BLaER1 treated with 17β-estradiol and CSF1 and Interleukin-3, amounts not matched to agents 10 nM and 100 nM (cell line): ENCODE measurements at regions not wholly inside any gene's neighbourhood (a gene's known extent, or its start where the extent isn't known, plus 50 kb on each side); places are given as distances from the start of the nearest gene placed in this dataset.

Experiments used
- H3K27ac ChIP-seq, 11 experiments: shearing (Covaris generic); formaldehyde crosslinking; 2 replicates each; pipeline ENCODE4 v1.8.1; 2022
- H3K27me3 ChIP-seq, 11 experiments: shearing (Covaris generic); formaldehyde crosslinking; 2 replicates each; pipeline ENCODE4 v1.8.1; 2022
- H3K36me3 ChIP-seq, 11 experiments: shearing (Covaris generic); formaldehyde crosslinking; 2 replicates each; pipeline ENCODE4 v1.8.1; 2022
- H3K4me1 ChIP-seq, 10 experiments: shearing (Covaris generic); formaldehyde crosslinking; 2 replicates each; pipeline ENCODE4 v1.8.1; 2022
- H3K4me2 ChIP-seq, 11 experiments: shearing (Covaris generic); formaldehyde crosslinking; 2 replicates each; pipeline ENCODE4 v1.8.1; 2022
- H3K4me3 ChIP-seq, 10 experiments: shearing (Covaris generic); formaldehyde crosslinking; 2 replicates each; pipeline ENCODE4 v1.8.1; 2022
- H3K9ac ChIP-seq, 11 experiments: shearing (Covaris generic); formaldehyde crosslinking; 2 replicates each; pipeline ENCODE4 v1.8.1; 2022
- H3K9me3 ChIP-seq, 11 experiments: shearing (Covaris generic); formaldehyde crosslinking; replicated peaks in 1 of 11; 2 replicates each; pipeline ENCODE4 v1.8.1; 2022
- H4K20me1 ChIP-seq, 11 experiments: shearing (Covaris generic); formaldehyde crosslinking; 2 replicates each; pipeline ENCODE4 v1.8.1; 2022
- Cebpa-rat ChIP-seq, 11 experiments: shearing (Covaris generic); IDR thresholded peaks; 2 replicates each; pipeline ENCODE4 v1.8.1; 2022

- no peak for TF ChIP-seq Cebpa-rat (IDR thresholded peaks at IDR 0.05)
- H3K27ac ChIP-seq, result no peak overlapping the region
- no peaks in the 10 kb centered on the region for H4K20me1 ChIP-seq
- no peak overlapping the region for H3K9ac ChIP-seq
- H3K27me3 ChIP-seq, result no peaks in the 10 kb centered on the region
- no peaks in the 10 kb centered on the region for H3K4me1 ChIP-seq
- H3K4me2 ChIP-seq, result no peak overlapping the region
- H3K36me3 ChIP-seq, result no peaks in the 10 kb centered on the region
- no peaks in the 10 kb centered on the region for H3K9me3 ChIP-seq
- H3K4me3 ChIP-seq, result no peak overlapping the region
Measured at GRCh38 chr2:35314049-35314448, 1041.5 kb upstream of the CRIM1 start.

- no peaks in the 10 kb centered on the region for H3K36me3 ChIP-seq
- H3K9ac ChIP-seq, result no peak overlapping the region
- H3K4me1 ChIP-seq, result peaks cover 0 to 7% (median 0%) of the 10 kb centered on the region in 10 experiments; a peak in 3 of 20 replicates
- H3K4me3 ChIP-seq, result no peak overlapping the region
- H3K27ac ChIP-seq, result no peak overlapping the region
- no peak overlapping the region for H3K4me2 ChIP-seq
- no peaks in the 10 kb centered on the region for H4K20me1 ChIP-seq
- TF ChIP-seq Cebpa-rat (IDR thresholded peaks at IDR 0.05), result no peak
- H3K27me3 ChIP-seq, result no peaks in the 10 kb centered on the region
- H3K9me3 ChIP-seq, result no peaks in the 10 kb centered on the region
Measured at GRCh38 chr2:35301369-35301768, 1054.2 kb upstream of the CRIM1 start.

GRCh38 chr2:35298493-35298892 is 1057.1 kb upstream of the CRIM1 start:
- Histone ChIP-seq H3K27ac (no peak overlapping the region), H4K20me1 (no peaks in the 10 kb centered on the region), H3K27me3 (no peaks in the 10 kb centered on the region), H3K9ac (no peak overlapping the region), H3K36me3 (no peaks in the 10 kb centered on the region), H3K4me2 (peak overlapping the region in 5 of 11 experiments; percentile 3 to 30 (median 7); a peak in 2 of 22 replicates), H3K4me1 (peaks cover 0 to 7% (median 0%) of the 10 kb centered on the region in 10 experiments; a peak in 3 of 20 replicates), H3K9me3 (no peaks in the 10 kb centered on the region), H3K4me3 (no peak overlapping the region)
- no peak for TF ChIP-seq Cebpa-rat (IDR thresholded peaks at IDR 0.05)

GRCh38 chr2:35297403-35297802 is 1058.2 kb upstream of the CRIM1 start:
- Histone ChIP-seq H4K20me1 (no peaks in the 10 kb centered on the region), H3K9me3 (no peaks in the 10 kb centered on the region), H3K4me1 (peaks cover 0 to 7% (median 0%) of the 10 kb centered on the region in 10 experiments; a peak in 3 of 20 replicates), H3K4me3 (no peak overlapping the region), H3K27ac (no peak overlapping the region), H3K36me3 (no peaks in the 10 kb centered on the region), H3K27me3 (no peaks in the 10 kb centered on the region), H3K9ac (no peak overlapping the region), H3K4me2 (no peak overlapping the region)
- no peak for TF ChIP-seq Cebpa-rat (IDR thresholded peaks at IDR 0.05)

GRCh38 chr2:35294636-35295263 is 1060.8 kb upstream of the CRIM1 start:
- H3K36me3 ChIP-seq, result no peaks in the 10 kb centered on the region
- H3K27ac ChIP-seq, result no peak overlapping the region
- TF ChIP-seq Cebpa-rat (IDR thresholded peaks at IDR 0.05), result no peak
- no peaks in the 10 kb centered on the region for H3K9me3 ChIP-seq
- H3K9ac ChIP-seq, result no peak overlapping the region
- no peak overlapping the region for H3K4me2 ChIP-seq
- no peaks in the 10 kb centered on the region for H4K20me1 ChIP-seq
- no peaks in the 10 kb centered on the region for H3K27me3 ChIP-seq
- H3K4me1 ChIP-seq, result peaks cover 0 to 7% (median 0%) of the 10 kb centered on the region in 10 experiments; a peak in 3 of 20 replicates
- no peak overlapping the region for H3K4me3 ChIP-seq

- H3K27ac ChIP-seq, result no peak overlapping the region
- H3K9ac ChIP-seq, result no peak overlapping the region
- peaks cover 0 to 3% (median 0%) of the 10 kb centered on the region in 10 experiments; a peak in 3 of 20 replicates for H3K4me1 ChIP-seq
- no peaks in the 10 kb centered on the region for H3K36me3 ChIP-seq
- no peaks in the 10 kb centered on the region for H3K9me3 ChIP-seq
- H4K20me1 ChIP-seq, result no peaks in the 10 kb centered on the region
- H3K4me2 ChIP-seq, result no peak overlapping the region
- no peaks in the 10 kb centered on the region for H3K27me3 ChIP-seq
- TF ChIP-seq Cebpa-rat (IDR thresholded peaks at IDR 0.05), result no peak
- H3K4me3 ChIP-seq, result no peak overlapping the region
Measured at GRCh38 chr2:35293261-35293660, 1062.3 kb upstream of the CRIM1 start.

- no peak overlapping the region for H3K9ac ChIP-seq
- no peaks in the 10 kb centered on the region for H3K4me1 ChIP-seq
- no peak overlapping the region for H3K27ac ChIP-seq
- no peaks in the 10 kb centered on the region for H4K20me1 ChIP-seq
- no peak for TF ChIP-seq Cebpa-rat (IDR thresholded peaks at IDR 0.05)
- no peak overlapping the region for H3K4me2 ChIP-seq
- H3K27me3 ChIP-seq, result no peaks in the 10 kb centered on the region
- no peaks in the 10 kb centered on the region for H3K9me3 ChIP-seq
- H3K4me3 ChIP-seq, result no peak overlapping the region
- no peaks in the 10 kb centered on the region for H3K36me3 ChIP-seq
Measured at GRCh38 chr2:35292199-35292598, 1063.4 kb upstream of the CRIM1 start.

- Histone ChIP-seq H4K20me1 (no peaks in the 10 kb centered on the region), H3K4me3 (no peak overlapping the region), H3K9ac (no peak overlapping the region), H3K4me1 (no peaks in the 10 kb centered on the region), H3K9me3 (no peaks in the 10 kb centered on the region), H3K36me3 (no peaks in the 10 kb centered on the region), H3K4me2 (no peak overlapping the region), H3K27me3 (no peaks in the 10 kb centered on the region), H3K27ac (no peak overlapping the region)
- no peak for TF ChIP-seq Cebpa-rat (IDR thresholded peaks at IDR 0.05)
Measured at GRCh38 chr2:35281702-35282101, 1073.9 kb upstream of the CRIM1 start.

- TF ChIP-seq Cebpa-rat (IDR thresholded peaks at IDR 0.05), result no peak
- Histone ChIP-seq H3K9me3 (no peaks in the 10 kb centered on the region), H3K27me3 (no peaks in the 10 kb centered on the region), H3K4me2 (no peak overlapping the region), H3K27ac (no peak overlapping the region), H4K20me1 (no peaks in the 10 kb centered on the region), H3K4me3 (no peak overlapping the region), H3K4me1 (no peaks in the 10 kb centered on the region), H3K9ac (no peak overlapping the region), H3K36me3 (no peaks in the 10 kb centered on the region)
Measured at GRCh38 chr2:35255826-35256225, 1099.8 kb upstream of the CRIM1 start.

GRCh38 chr2:35251156-35251555 is 1104.4 kb upstream of the CRIM1 start:
- no peak for TF ChIP-seq Cebpa-rat (IDR thresholded peaks at IDR 0.05)
- H3K36me3 ChIP-seq, result no peaks in the 10 kb centered on the region
- no peaks in the 10 kb centered on the region for H3K4me1 ChIP-seq

More at GRCh38 chr2:35251156-35251555, 1104.4 kb upstream of the CRIM1 start:
- Histone ChIP-seq H3K9me3 (peaks cover 8 to 18% (median 13%) of the 10 kb centered on the region in 11 experiments; a peak in 18 of 22 replicates), H3K4me2 (no peak overlapping the region), H3K27ac (no peak overlapping the region), H3K27me3 (no peaks in the 10 kb centered on the region), H3K9ac (no peak overlapping the region), H3K4me3 (no peak overlapping the region), H4K20me1 (no peaks in the 10 kb centered on the region)
